SK-N-DZ (cell line): ENCODE measurements at regions not wholly inside any gene's neighbourhood (a gene's known extent, or its start where the extent isn't known, plus 50 kb on each side); places are given as distances from the start of the nearest gene placed in this dataset.
"Not testable (repeated sequence)": the region's sequence is repeated elsewhere in the genome, so short reads cannot be mapped to it uniquely, and the experiment has no call there.

Experiments
- DNase-seq: peaks from one replicate; pipeline ENCODE4 v3.0.0-alpha.2; 2015; ENCODE audit warnings: low spot score

GRCh38 chr5:113652161-113652560 lies 138.7 kb downstream of the YTHDC2 start:
- peak; percentile 84 for DNase-seq

- DNase-seq = no peak
Measured at GRCh38 chr5:113654828-113655227, 141.3 kb downstream of the YTHDC2 start.

GRCh38 chr5:113660206-113660605 lies 146.7 kb downstream of the YTHDC2 start:
- peak; percentile 45 for DNase-seq

GRCh38 chr5:113660706-113661250 lies 147.3 kb downstream of the YTHDC2 start:
- DNase-seq = no peak

- DNase-seq = no peak
Measured at GRCh38 chr5:113663879-113664541, 150.5 kb downstream of the YTHDC2 start.

- no peak for DNase-seq
Measured at GRCh38 chr5:113673041-113673440, 159.5 kb downstream of the YTHDC2 start.

- no peak for DNase-seq
Measured at GRCh38 chr5:113675166-113675565, 161.7 kb downstream of the YTHDC2 start.

GRCh38 chr5:113678202-113678601 lies 164.7 kb downstream of the YTHDC2 start:
- no peak for DNase-seq

GRCh38 chr5:113678924-113679575 lies 165.6 kb downstream of the YTHDC2 start:
- DNase-seq = peak; percentile 82

GRCh38 chr5:113680534-113680933 lies 167.0 kb downstream of the YTHDC2 start:
- no peak for DNase-seq

- no peak for DNase-seq
Measured at GRCh38 chr5:113682497-113683136, 169.1 kb downstream of the YTHDC2 start.

- DNase-seq = no peak
Measured at GRCh38 chr5:113683211-113683610, 169.7 kb downstream of the YTHDC2 start.

- DNase-seq = no peak
Measured at GRCh38 chr5:113686599-113686998, 173.1 kb downstream of the YTHDC2 start.

- DNase-seq = no peak
Measured at GRCh38 chr5:113689647-113690046, 176.2 kb downstream of the YTHDC2 start.

GRCh38 chr5:113692466-113692865 lies 179.0 kb downstream of the YTHDC2 start:
- no peak for DNase-seq

- DNase-seq = no peak
Measured at GRCh38 chr5:113692891-113693457, 179.5 kb downstream of the YTHDC2 start.

GRCh38 chr5:113693701-113694100 lies 180.2 kb downstream of the YTHDC2 start:
- no peak for DNase-seq

- no peak for DNase-seq
Measured at GRCh38 chr5:113694576-113694975, 181.1 kb downstream of the YTHDC2 start.

- DNase-seq = no peak
Measured at GRCh38 chr5:113703266-113703665, 189.8 kb downstream of the YTHDC2 start.

GRCh38 chr5:113705657-113706056 lies 192.2 kb downstream of the YTHDC2 start:
- DNase-seq = no peak

GRCh38 chr5:113713051-113713450 lies 199.6 kb downstream of the YTHDC2 start:
- DNase-seq = no peak

- not testable (repeated sequence) for DNase-seq
Measured at GRCh38 chr5:113715921-113716320, 202.4 kb downstream of the YTHDC2 start.
